HG02610 (cell line): ENCODE measurements at regions not wholly inside any gene's neighbourhood (a gene's known extent, or its start where the extent isn't known, plus 50 kb on each side); places are given as distances from the start of the nearest gene placed in this dataset.

ENCODE experiments used
- ATAC-seq: cut with Tn5 transposase; IDR thresholded peaks from one replicate; pipeline ENCODE4 v1.9.1; 2021; ENCODE audit warnings: mild to moderate bottlenecking, moderate library complexity; ENCODE audit not compliant: unreplicated experiment

GRCh38 chr5:7955476-7955875 lies 86.5 kb downstream of the MTRR start:
- ATAC-seq: no peak

GRCh38 chr5:7957329-7957728 lies 88.4 kb downstream of the MTRR start:
- no peak for ATAC-seq

DNA sequence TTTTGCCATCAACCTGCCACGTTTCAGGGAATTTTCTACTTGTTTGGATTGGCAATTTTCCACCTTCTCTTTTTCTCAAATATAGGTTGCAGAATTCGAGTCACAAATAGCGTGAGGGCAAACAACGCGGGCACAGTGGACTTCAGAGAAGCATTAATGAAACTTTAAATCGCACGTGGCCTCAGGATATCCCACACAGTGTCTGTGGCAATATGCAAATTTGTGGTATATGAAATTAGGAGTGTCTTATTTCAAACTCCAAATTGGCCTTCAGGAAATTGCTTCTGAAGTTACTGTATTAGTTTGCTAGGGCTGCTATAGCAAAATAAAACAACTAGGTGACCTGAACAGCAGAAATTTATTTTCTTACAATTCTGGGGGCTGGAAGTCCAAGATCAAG lies 91.2 kb downstream of the MTRR start:
- no peak for ATAC-seq

DNA sequence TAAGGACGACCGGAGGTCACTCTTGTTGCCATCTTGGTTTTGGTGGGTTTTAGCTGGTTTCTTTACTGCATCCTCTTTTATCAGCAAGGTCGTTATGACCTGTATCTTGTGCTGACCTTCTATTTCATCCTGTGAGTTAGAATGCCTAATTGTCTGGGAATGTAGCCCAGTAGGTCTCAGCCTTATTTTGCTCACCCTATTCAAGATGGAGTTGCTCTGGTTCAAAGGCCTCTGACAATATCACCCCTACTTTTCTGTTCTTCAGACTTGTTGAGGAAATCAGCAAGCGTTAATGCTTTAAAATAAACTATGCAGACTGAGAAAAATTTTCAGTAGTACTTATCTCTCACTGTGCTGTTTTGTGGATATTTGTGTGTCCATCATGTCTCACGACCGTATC lies 92.6 kb downstream of the MTRR start:
- ATAC-seq: no peak

DNA sequence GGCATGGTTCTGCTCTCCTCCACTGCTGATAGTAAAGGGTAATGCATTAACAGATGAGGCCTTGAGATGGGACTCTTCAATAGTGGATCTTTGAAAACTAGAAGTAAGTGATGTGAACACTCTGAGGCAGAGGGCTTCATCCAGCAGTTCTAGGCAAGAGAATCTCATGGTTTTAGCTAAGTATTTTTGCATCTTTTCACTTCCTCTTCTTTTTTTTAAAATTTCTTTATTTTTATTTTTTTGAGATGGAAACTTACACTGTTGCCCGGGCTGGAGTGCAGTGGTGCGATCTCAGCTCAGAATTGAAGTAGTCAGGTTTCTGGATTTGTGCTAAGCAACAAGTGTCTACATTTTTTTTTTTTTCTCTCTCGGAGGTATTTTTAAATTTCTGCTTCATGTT lies 101.9 kb downstream of the MTRR start:
- ATAC-seq: no peak

GRCh38 chr5:7976411-7977190 lies 107.7 kb downstream of the MTRR start:
- no peak for ATAC-seq

DNA sequence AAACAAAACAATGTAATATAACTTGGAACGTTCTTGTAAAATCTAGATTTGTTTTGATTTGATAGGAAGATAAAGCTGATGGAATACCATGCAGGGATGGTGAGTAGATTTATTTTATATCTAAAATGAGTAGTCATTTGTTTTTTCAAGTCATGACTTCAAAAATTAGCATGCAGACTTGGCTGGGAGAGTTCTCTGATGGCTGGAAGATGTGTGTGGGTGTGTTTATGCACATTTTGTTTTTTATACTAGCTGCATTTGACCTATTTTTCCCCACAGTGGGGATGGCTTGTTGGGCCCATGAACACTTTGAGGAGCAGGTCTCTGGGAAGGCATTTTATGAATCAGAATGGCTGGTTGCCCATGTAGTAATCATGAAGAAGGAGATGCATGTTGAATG lies 109.2 kb downstream of the MTRR start:
- ATAC-seq: no peak

GRCh38 chr5:7978991-7979390 lies 110.0 kb downstream of the MTRR start:
- ATAC-seq: no peak

DNA sequence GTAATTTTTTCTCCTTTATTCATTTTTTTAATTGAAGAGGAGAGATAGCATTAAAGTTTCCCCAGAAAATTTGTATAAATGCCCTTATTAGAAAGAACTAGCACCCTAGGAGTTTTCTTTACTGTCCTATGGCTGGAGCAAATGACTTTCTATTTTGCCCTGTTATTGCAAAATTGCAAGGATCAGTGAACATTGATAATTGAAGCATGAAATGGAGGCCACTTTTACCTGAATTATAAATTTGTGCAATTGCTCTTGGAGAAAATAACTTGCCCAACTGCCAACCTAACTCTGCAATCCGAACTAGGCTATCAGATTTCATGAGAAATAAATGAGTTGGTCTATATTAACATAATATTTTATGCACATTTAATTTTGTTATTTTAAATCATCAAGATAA lies 111.9 kb downstream of the MTRR start:
- no peak for ATAC-seq

GRCh38 chr5:7983433-7983832 lies 114.5 kb downstream of the MTRR start:
- ATAC-seq: no peak

- no peak for ATAC-seq
These were observed 122.3 kb downstream of the MTRR start for GRCh38 chr5:7991125-7991821.

DNA sequence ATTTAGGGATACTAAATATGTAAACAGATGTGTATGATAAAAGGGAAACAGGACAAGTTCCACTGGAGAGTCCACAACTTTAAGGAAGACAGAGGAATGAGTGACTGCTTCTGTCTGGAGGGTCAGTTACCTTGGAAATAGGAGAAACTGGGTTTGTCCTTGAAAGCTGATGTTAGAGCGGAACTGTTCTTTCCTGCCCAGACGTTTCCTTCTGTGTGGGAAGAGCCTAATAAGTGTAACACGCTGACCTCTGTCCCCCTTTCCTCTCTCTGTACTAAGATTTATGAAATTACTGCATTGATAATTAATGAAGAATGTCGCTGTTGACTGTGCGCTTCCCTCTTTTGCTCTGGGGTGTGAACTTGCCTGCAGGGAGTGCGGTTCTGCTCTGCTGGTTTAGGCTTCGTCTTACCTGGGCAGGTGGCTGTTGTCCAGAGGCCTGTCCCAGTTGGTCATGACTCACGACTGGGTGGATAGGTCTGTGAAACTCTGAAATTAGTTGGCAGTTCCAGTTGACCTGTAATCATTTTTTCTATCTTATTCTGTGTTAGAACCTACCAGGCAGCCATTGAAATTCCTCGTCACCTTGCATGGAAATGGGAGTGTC lies 126.8 kb downstream of the MTRR start:
- ATAC-seq: no peak

DNA sequence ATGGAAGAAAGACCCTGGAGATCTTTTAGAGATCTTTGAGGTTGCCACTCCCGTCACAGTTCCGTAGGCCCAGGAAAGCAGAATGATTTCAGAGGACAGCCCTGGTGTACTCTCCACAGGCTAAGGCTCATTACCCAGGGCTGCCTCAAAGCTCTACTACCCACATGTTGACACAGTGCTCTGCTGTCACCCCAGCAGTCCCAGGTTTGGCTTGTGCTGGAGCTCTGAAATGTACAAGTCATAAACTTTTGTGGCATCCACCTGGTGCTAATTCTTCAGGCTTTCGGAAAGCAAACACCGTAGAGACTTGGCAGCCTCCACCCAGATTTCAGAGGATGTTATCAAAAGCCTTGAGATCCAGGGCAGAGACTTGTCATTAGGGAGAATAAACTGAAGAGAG lies 136.5 kb downstream of the MTRR start:
- ATAC-seq: no peak

GRCh38 chr5:8012131-8012977 lies 143.4 kb downstream of the MTRR start:
- ATAC-seq: no peak

DNA sequence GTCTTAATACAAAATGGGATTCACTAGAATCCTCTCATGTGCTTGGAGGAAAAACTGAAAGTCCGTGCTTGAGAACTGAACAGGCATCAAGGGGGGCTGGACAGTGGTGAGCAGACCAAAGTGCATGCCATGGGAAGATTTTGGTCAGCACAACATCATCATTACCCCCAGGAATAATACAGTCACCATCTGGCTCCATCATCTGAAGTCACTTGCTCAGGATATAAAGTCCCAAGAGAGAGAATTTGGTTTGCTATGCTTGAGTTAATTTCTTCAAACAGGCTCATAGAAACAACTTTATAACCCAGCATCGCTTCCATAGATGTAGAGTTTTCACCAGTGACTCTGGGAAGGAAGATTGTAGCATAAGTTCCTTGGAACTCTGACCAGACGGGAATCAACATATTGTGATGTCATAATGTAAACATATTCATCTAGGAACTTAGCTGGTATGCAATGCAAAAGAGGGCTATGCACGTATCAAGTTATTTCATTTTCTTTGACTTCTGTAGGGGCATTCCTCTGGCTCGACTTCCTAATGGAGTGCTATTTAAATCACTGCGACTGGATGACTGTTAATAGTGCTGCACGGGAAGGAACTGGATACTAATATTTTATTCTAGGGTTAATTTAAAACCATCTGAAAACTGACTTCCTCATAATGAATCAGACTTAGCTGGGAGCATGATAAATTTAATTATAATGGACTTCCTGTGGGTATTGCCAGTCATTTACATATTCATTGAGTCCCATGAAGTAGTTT lies 145.2 kb downstream of the MTRR start:
- ATAC-seq: no peak

DNA sequence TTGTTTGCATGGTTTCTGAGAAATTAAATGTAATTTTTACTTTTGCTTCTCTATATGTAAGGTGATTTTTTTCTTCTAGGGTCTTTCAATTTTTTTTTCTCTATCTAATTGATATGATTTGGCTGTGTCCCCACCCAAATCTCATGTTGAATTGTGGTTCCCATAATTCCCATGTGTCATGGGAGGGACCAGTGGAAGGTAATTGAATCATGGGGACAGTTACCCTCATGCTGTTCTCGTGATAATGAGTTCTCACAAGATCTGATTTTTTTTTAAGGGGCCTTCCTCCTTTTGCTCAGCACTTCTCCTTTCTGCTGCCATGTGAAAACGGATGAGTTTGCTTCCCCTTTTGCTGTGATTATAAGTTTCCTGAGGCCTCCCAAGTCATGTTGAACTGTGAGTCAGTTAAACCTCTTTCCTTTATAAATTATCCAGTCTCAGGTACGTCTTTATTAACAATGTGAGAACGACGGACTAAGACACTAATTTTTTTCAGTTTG lies 150.8 kb downstream of the MTRR start:
- ATAC-seq: no peak

DNA sequence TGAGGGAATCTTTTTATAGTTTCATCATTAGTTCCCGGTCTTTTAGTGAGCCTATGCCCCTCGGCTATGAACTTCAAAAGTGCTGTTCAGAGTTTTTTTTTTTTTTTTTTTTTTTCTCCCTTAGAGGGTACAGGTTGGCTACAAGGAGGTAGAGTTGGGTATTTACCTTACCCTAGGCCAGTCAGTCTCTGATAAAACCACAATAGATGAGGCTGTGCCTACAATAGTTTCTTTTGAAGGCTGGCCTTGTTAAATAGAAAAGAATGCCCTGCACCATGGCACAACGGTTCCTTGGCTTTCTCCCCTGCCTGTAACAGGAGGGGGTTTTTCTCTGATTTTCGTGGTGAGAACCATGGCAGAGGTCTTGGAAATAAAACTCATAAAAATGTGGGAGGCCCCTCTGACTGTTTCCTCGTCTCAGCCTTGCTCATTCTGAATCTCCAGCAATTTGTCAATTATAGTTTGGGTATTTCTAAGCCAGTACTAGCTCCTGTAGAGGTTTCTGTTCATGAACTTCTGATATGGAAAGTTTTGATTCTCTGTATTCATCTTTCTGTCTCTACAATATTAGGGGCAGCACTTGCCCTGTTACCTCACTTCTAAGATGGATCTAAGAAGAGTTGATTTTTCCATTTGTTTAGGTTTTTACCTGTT lies 152.0 kb downstream of the MTRR start:
- no peak for ATAC-seq

DNA sequence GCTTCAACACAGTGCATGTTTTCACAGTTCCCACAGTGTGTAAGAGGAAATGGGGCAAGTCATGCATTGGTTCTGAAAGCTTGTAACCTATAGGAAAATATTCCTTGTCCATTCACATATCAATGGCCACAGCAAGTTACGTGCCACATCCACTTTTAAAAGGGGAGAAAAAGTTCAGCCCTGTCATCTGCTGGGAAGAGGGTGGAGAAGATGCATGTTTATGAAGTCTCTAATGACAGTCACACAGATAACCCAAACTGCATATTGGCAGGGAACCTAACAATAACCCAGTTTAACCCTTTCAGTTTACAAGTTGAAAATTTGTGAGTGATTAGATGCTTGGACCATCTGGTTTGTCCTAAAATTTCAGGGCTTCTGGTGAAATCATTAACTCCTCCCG lies 159.3 kb downstream of the MTRR start:
- no peak for ATAC-seq

- ATAC-seq: no peak
These were observed 164.3 kb downstream of the MTRR start for GRCh38 chr5:8033261-8033660.

- no peak for ATAC-seq
These were observed 165.9 kb downstream of the MTRR start for GRCh38 chr5:8034852-8035251.
